CD14-positive monocyte (primary cell): ENCODE measurements at regions not wholly inside any gene's neighbourhood (a gene's known extent, or its start where the extent isn't known, plus 50 kb on each side); places are given as distances from the start of the nearest gene placed in this dataset.

Experiments used
- DNase-seq, 3 donors: peaks; one replicate each; pipeline ENCODE4 v3.0.0-alpha.2; 2011 to 2022
- H2AFZ ChIP-seq: 2 replicates; pipeline ENCODE4 v1.6.0; 2012; ENCODE audit warnings: mild to moderate bottlenecking, low read depth, low read length, inconsistent platforms; ENCODE audit not compliant: insufficient read depth, poor library complexity, severe bottlenecking
- H3K27ac ChIP-seq, 2 donors: 1 replicate in 1 of 2; 2 replicates in 1 of 2; pipeline ENCODE4 v1.5.1; 2012 to 2013; ENCODE audit warnings: low read length in 2 of 2, control low read depth in 1 of 2, inconsistent platforms in 1 of 2, low read depth in 1 of 2, mild to moderate bottlenecking in 1 of 2
- H3K27me3 ChIP-seq, 2 donors: one replicate each; pipeline versions ENCODE4 v1.6.0 to v1.6.1; 2011 to 2013; ENCODE audit warnings: low read length in 2 of 2; ENCODE audit not compliant: control insufficient read depth in 2 of 2, insufficient read depth in 2 of 2
- H3K36me3 ChIP-seq, 2 donors: replicated peaks in 1 of 2; 1 replicate in 1 of 2; 2 replicates in 1 of 2; pipeline versions ENCODE4 v1.5.1 to v1.6.1; 2012 to 2013; ENCODE audit warnings: low read length in 2 of 2, control low read depth in 1 of 2, inconsistent platforms in 1 of 2, mild to moderate bottlenecking in 1 of 2; ENCODE audit not compliant: insufficient read depth in 2 of 2, control insufficient read depth in 1 of 2
- H3K4me1 ChIP-seq, 2 donors: 1 replicate in 1 of 2; 2 replicates in 1 of 2; pipeline versions ENCODE4 v1.5.1 to v1.6.1; 2012 to 2013; ENCODE audit warnings: low read length in 2 of 2, control low read depth in 1 of 2, inconsistent platforms in 1 of 2, mild to moderate bottlenecking in 1 of 2, moderate library complexity in 1 of 2; ENCODE audit not compliant: insufficient read depth in 2 of 2, control insufficient read depth in 1 of 2
- H3K4me2 ChIP-seq: replicated peaks from 2 replicates; pipeline ENCODE3; 2012; ENCODE audit warnings: low read length, moderate library complexity, mild to moderate bottlenecking; ENCODE audit not compliant: poor library complexity, severe bottlenecking; ENCODE audit errors: extremely low read depth
- H3K4me3 ChIP-seq, 3 experiments: fragments of 200-600 bp in 1 of 3; sonication (generic) in 1 of 3; replicated peaks in 1 of 3; 1 replicate in 2 of 3; 2 replicates in 1 of 3; pipeline ENCODE4 v1.5.1; 2011 to 2013; ENCODE audit warnings: low read length in 3 of 3, mild to moderate bottlenecking in 3 of 3, control low read depth in 2 of 3, low read depth in 2 of 3, inconsistent platforms in 1 of 3, moderate library complexity in 1 of 3
- H3K79me2 ChIP-seq: 2 replicates; pipeline ENCODE4 v1.6.0; 2012; ENCODE audit warnings: mild to moderate bottlenecking, control low read depth, inconsistent platforms, low read length, moderate library complexity; ENCODE audit not compliant: insufficient read depth
- H3K9ac ChIP-seq: 2 replicates; pipeline ENCODE4 v1.6.0; 2017; ENCODE audit warnings: low read length, mild to moderate bottlenecking; ENCODE audit not compliant: insufficient read depth, poor library complexity, severe bottlenecking
- H3K9me3 ChIP-seq, 2 donors: replicated peaks in 1 of 2; 1 replicate in 1 of 2; 2 replicates in 1 of 2; pipeline versions ENCODE4 v1.5.1 to v1.6.1; 2012 to 2013; ENCODE audit warnings: low read length in 2 of 2, control low read depth in 1 of 2; ENCODE audit not compliant: control insufficient read depth in 1 of 2, insufficient read depth in 1 of 2
- H4K20me1 ChIP-seq: 2 replicates; pipeline ENCODE4 v1.6.0; 2012; ENCODE audit warnings: mild to moderate bottlenecking, low read length, control low read depth, moderate library complexity; ENCODE audit not compliant: insufficient read depth
- H3K27ac Mint-ChIP-seq, 7 donors: one replicate each; pipeline ENCODE4 v1.8.0; 2020; ENCODE audit warnings: mild to moderate bottlenecking in 7 of 7, mixed read lengths in 7 of 7, moderate library complexity in 6 of 7, inconsistent platforms in 2 of 7
- H3K27me3 Mint-ChIP-seq, 3 donors: one replicate each; pipeline ENCODE4 v1.8.0; 2021 to 2022; ENCODE audit warnings: low read depth in 3 of 3, mild to moderate bottlenecking in 3 of 3, mixed read lengths in 3 of 3, moderate library complexity in 3 of 3, inconsistent platforms in 1 of 3
- H3K36me3 Mint-ChIP-seq, 2 donors: one replicate each; pipeline ENCODE4 v1.8.0; 2020; ENCODE audit warnings: mixed read lengths in 2 of 2, inconsistent platforms in 1 of 2, mild to moderate bottlenecking in 1 of 2
- H3K4me1 Mint-ChIP-seq: one replicate; pipeline ENCODE4 v1.8.0; 2020; ENCODE audit warnings: mild to moderate bottlenecking, mixed read lengths
- H3K4me3 Mint-ChIP-seq, 2 donors: one replicate each; pipeline ENCODE4 v1.8.0; 2020; ENCODE audit warnings: mild to moderate bottlenecking in 2 of 2, mixed read lengths in 2 of 2, moderate library complexity in 1 of 2
- H3K9me3 Mint-ChIP-seq, 7 donors: one replicate each; pipeline ENCODE4 v1.8.0; 2020 to 2022; ENCODE audit warnings: mixed read lengths in 7 of 7, mild to moderate bottlenecking in 6 of 7, moderate library complexity in 6 of 7, inconsistent platforms in 2 of 7
- CTCF ChIP-seq: fragments of 200-600 bp; IDR thresholded peaks from one replicate; pipeline ENCODE4 v1.8.0; 2022; ENCODE audit warnings: antibody characterized with exemption, mild to moderate bottlenecking
- WGBS: methylation state at CpG from one replicate; pipeline ENCODE4 v1.1.5; 2013; ENCODE audit warnings: missing lambda C conversion rate; ENCODE audit not compliant: insufficient coverage; 5-methylcytosine and 5-hydroxymethylcytosine counted together
- intact Hi-C, 2 donors: fragments of 100-400 bp; cut with micrococcal nuclease; formaldehyde crosslinking; loops; one replicate each; pipeline versions ENCODE4 v1.15.0 to v1.15.1; 2023

- Histone ChIP-seq H4K20me1 (no peaks in the 10 kb centered on the region), H3K9ac (no peak overlapping the region), H3K79me2 (no peaks in the 10 kb centered on the region), H3K36me3 (no peaks in the 10 kb centered on the region), H3K4me3 (no peak overlapping the region), H3K27me3 (no peaks in the 10 kb centered on the region), H3K4me1 (no peaks in the 10 kb centered on the region), H3K27ac (no peak overlapping the region), H3K4me2 (no peak overlapping the region), H2AFZ (peak overlapping the region; percentile 32), H3K9me3 (no peaks in the 10 kb centered on the region)
- Mint-ChIP-seq H3K9me3 (peaks cover 0 to 2% (median 0%) of the 10 kb centered on the region in 7 donors), H3K27me3 (peaks cover 0 to 2% (median 1%) of the 10 kb centered on the region in 3 donors), H3K36me3 (no peaks in the 10 kb centered on the region), H3K27ac (no peak overlapping the region), H3K4me3 (no peak overlapping the region), H3K4me1 (peaks cover 4% of the 10 kb centered on the region)
- no peak for DNase-seq
- 0% methylated on average over 1 of the region's 3 CpGs for WGBS
- TF ChIP-seq CTCF: no peak
- intact Hi-C loops: no loop called here
These were observed 50.9 kb upstream of the HSPB3 start for GRCh38 chr5:54404568-54404967.

- no peaks in the 10 kb centered on the region for H3K27me3 ChIP-seq
- intact Hi-C loops: no loop called here
- no peak overlapping the region for H3K4me3 Mint-ChIP-seq
- no peak overlapping the region for H3K9ac ChIP-seq
- no peak for DNase-seq
- no peaks in the 10 kb centered on the region for H3K9me3 ChIP-seq
- no peaks in the 10 kb centered on the region for H3K79me2 ChIP-seq
- no peak overlapping the region for H3K4me2 ChIP-seq
- peaks cover 0 to 3% (median 0%) of the 10 kb centered on the region in 7 donors for H3K9me3 Mint-ChIP-seq
- 100% methylated on average over 1 of the region's 4 CpGs for WGBS
- TF ChIP-seq CTCF: no peak
- no peaks in the 10 kb centered on the region for H3K36me3 Mint-ChIP-seq
- peaks cover 4% of the 10 kb centered on the region for H3K4me1 Mint-ChIP-seq
- H4K20me1 ChIP-seq: no peaks in the 10 kb centered on the region
- no peak overlapping the region for H3K27ac ChIP-seq
- H3K27me3 Mint-ChIP-seq: peaks cover under 1 to 2% (median 1%) of the 10 kb centered on the region in 3 donors
- no peak overlapping the region for H3K27ac Mint-ChIP-seq
- no peak overlapping the region for H2AFZ ChIP-seq
- H3K36me3 ChIP-seq: no peaks in the 10 kb centered on the region
- H3K4me1 ChIP-seq: no peaks in the 10 kb centered on the region
- no peak overlapping the region for H3K4me3 ChIP-seq
These were observed 51.5 kb upstream of the HSPB3 start for GRCh38 chr5:54403885-54404416.
